ENCODE measurements at regions not wholly inside any gene's neighbourhood (a gene's known extent, or its start where the extent isn't known, plus 50 kb on each side); places are given as distances from the start of the nearest gene placed in this dataset.

DNA sequence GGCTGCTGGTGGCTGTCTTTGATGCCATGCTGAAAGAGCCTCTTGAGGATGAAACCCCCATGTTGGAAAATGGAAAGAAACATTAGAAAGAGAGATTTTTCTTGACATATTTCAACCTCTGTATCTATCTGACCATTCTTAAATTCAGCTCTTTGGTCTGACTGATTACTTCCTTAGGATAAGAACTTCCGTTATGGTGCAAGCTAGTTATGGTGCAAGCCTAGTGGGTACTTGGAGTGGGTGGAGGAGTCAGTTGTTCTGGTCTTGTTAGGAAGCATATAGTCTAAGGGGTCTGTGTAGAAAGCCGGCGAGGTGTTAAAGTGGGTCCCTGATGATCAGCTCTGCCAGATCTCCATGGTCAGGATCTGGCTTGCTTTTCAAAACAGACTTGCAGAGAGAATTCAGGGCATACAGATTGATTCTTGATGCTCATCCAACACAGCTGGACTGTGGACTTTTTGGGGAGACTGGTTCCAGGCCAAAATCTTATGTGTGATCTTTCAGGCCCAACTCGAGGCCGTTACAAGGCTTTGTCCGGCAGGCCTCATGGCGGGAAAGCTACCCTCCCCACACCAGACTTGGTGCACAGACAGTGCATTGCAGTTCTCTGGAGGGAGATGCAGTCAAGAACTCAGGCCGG is 82.8 kb upstream of the BOD1L1 start:
- TF ChIP-seq, protein P1, sequence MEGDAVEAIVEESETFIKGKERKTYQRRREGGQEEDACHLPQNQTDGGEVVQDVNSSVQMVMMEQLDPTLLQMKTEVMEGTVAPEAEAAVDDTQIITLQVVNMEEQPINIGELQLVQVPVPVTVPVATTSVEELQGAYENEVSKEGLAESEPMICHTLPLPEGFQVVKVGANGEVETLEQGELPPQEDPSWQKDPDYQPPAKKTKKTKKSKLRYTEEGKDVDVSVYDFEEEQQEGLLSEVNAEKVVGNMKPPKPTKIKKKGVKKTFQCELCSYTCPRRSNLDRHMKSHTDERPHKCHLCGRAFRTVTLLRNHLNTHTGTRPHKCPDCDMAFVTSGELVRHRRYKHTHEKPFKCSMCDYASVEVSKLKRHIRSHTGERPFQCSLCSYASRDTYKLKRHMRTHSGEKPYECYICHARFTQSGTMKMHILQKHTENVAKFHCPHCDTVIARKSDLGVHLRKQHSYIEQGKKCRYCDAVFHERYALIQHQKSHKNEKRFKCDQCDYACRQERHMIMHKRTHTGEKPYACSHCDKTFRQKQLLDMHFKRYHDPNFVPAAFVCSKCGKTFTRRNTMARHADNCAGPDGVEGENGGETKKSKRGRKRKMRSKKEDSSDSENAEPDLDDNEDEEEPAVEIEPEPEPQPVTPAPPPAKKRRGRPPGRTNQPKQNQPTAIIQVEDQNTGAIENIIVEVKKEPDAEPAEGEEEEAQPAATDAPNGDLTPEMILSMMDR (conservative IDR thresholded peaks at IDR 0.05; ENCODE audit: control insufficient read depth, insufficient read depth, low read depth, low read length), result no peak
- H3K4me3 ChIP-seq (ENCODE audit: control insufficient read depth, low read depth, low read length), result no peak overlapping the region
- no peak for DNase-seq (ENCODE audit: low read depth)

DNA sequence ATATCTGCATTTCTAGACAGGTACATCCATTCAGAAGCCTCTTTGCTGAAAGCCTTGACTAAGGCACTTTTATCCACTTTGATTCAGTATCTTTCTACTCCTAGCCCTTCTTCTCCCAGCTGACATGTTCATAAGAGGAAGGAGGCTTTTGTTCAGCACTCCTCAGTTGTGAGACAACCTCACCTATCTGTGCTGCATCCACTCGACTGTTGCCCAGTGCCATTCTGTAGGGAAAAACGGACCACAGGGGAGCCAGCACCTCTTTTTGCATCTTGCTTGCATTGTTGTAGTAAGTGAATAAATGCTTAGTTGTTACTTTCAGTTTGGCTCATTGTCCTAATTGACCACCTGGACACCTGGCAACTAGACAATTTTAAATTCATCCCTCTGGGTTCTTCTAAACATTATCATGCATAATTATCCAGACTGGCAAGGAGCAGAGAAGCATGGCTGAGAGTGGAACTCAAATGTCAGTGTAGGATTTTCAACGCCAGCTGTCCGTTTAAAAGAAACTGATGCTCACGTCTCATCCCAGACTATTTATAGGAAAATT is 83.8 kb upstream of the BOD1L1 start:
- TF ChIP-seq, protein P1 (conservative IDR thresholded peaks at IDR 0.05; ENCODE audit: control insufficient read depth, insufficient read depth, low read depth, low read length), result no peak
- DNase-seq (ENCODE audit: low read depth), result no peak
- H3K4me3 ChIP-seq (ENCODE audit: control insufficient read depth, low read depth, low read length), result no peak overlapping the region

GRCh38 chr4:13721894-13722293 is 94.4 kb upstream of the BOD1L1 start:
- DNase-seq (ENCODE audit: low read depth), result no peak
- TF ChIP-seq, protein P1 (conservative IDR thresholded peaks at IDR 0.05; ENCODE audit: control insufficient read depth, insufficient read depth, low read depth, low read length), result no peak
- H3K4me3 ChIP-seq (ENCODE audit: control insufficient read depth, low read depth, low read length), result no peak overlapping the region

GRCh38 chr4:13722649-13723048 is 95.1 kb upstream of the BOD1L1 start:
- TF ChIP-seq, protein P1 (conservative IDR thresholded peaks at IDR 0.05; ENCODE audit: control insufficient read depth, insufficient read depth, low read depth, low read length), result no peak
- no peak overlapping the region for H3K4me3 ChIP-seq (ENCODE audit: control insufficient read depth, low read depth, low read length)
- DNase-seq (ENCODE audit: low read depth), result no peak

GRCh38 chr4:13728761-13729160 is 101.2 kb upstream of the BOD1L1 start:
- TF ChIP-seq, protein P1 (conservative IDR thresholded peaks at IDR 0.05; ENCODE audit: control insufficient read depth, insufficient read depth, low read depth, low read length), result no peak
- no peak overlapping the region for H3K4me3 ChIP-seq (ENCODE audit: control insufficient read depth, low read depth, low read length)
- no peak for DNase-seq (ENCODE audit: low read depth)

GRCh38 chr4:13731019-13731418 is 103.5 kb upstream of the BOD1L1 start:
- no peak for DNase-seq (ENCODE audit: low read depth)
- TF ChIP-seq, protein P1 (conservative IDR thresholded peaks at IDR 0.05; ENCODE audit: control insufficient read depth, insufficient read depth, low read depth, low read length), result no peak

More at GRCh38 chr4:13731019-13731418, 103.5 kb upstream of the BOD1L1 start:
- H3K4me3 ChIP-seq (ENCODE audit: control insufficient read depth, low read depth, low read length), result no peak overlapping the region

Measured in fibroblast of mammary gland (primary cell).